ENCODE measurements at regions not wholly inside any gene's neighbourhood (a gene's known extent, or its start where the extent isn't known, plus 50 kb on each side); places are given as distances from the start of the nearest gene placed in this dataset.

DNA sequence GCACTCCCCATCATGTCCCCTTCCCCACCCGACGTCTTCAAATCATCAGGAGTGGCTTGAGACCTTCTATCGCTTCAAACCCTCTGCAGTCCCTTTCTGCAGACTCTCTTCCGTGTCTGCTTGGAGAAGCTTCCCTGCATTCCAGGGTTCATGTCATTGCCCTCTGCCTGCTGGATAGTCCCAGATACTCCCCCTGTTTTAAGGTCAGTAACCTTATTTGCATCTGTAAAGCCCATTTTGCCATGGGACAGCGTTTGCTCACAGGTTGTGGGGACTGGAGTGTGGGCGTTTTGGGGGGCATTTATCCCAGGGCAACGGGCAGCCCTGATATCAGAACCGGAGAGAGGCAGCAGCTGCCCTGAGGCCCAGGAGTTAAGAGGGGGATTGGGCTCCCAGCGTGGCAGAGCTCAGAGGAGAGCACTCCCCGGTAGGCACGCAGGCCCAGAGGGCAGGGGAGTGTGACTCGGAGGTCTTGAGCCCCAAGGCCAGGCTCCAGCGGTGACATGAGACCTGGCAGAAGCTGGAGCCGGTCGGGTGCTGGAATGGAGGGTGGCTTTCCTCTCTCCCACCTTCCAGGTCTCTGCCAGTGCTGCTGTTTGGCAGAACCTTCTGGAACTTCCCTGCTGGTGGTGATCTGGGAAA, 73.8 kb downstream of the RTP5 start:
- DNase-seq, result no peak

DNA sequence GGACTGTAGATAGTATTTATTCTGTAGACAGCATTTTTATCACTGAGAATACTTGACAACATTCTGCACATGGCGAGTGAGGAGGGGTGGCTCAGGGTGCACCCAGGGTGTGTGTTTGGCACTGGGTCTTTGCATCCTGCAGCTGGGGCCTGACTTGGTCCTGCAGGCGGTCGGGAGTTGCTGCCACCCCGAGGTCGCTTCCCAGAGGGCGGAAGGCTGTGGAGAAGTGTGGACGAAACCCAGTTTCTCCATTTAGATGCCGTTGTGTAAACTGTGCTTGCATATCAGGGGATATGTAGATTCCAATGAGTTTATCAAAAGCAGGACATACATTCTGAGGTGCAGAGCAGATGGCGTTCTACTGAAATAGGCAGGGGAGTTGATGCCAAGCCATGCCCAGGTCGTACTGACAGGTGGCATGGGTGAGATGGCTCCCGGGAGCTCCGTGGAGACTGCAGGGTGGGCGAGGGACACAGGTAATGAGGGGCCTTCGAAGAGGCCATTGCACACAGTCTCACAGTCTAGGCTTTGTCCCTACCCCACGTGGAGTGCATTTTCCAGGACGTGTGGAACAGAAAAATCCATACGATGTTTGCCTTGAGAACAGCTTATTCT, 74.5 kb downstream of the RTP5 start:
- no peak for DNase-seq

DNA sequence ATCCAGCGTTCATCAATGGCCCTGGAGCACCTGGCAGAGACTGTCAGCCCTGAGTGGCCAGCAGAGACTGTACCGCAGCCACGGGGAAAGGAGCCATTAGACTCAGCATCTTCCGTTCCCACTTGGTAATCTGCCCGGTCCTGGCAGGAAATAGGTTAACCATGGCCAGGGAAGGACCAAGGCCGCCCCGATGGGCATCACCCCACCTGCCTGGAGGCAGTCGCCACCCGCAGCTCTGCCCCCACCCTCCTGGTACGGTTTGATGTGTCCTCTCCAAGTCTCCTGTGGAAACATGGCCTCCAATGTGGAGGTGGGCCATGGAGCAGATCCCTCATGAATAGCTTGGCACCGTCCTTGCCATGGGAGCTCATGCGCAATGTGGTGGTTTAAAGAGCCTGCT, 75.3 kb downstream of the RTP5 start:
- no peak for DNase-seq

- no peak for DNase-seq
These were observed 75.8 kb downstream of the RTP5 start for GRCh38 chr2:241945311-241945710.

DNA sequence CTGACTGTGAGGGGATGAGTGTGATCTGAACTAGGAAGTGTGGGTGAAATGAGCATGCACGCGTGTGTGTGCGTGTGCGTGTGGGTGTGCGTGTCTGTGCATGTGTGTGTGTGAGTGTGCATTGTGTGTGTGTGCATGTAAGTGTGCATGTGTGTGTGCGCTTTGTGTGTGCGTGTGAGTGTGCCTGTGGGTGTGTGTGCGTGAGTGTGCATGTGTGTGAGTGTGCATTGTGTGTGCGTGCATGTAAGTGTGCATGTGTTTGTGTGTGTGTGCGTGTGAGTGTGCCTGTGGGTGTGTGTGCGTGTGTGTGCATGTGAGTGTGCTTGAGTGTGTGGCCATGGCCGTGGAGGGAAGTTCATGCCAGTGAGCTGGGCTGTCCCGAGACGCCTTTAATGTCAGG, 76.3 kb downstream of the RTP5 start:
- no peak for DNase-seq

GRCh38 chr2:241946306-241947003, 76.9 kb downstream of the RTP5 start:
- no peak for DNase-seq

GRCh38 chr2:241947004-241947350, 77.4 kb downstream of the RTP5 start:
- DNase-seq, result no peak

- no peak for DNase-seq
These were observed 77.9 kb downstream of the RTP5 start for GRCh38 chr2:241947401-241947800.

DNA sequence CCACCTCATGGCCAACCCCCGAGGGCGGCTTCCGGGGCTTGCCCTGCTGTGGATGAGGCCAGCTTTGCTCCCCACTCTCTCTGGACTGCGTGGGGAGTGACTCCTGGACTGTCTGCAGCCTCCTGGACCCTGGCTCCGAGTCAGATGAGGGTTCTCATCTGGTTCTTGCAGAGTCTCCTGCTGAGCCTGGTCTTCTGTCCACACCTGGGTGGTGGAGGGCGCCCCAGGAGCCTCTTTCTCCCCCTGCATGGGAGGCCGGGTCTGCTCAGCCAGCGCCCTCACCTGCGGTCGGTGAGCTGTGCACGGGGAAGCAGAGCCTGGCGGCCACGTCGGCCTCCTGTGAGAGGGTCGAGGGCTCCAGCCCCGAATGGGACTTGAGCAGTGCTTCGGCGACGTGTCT, 78.3 kb downstream of the RTP5 start:
- DNase-seq, result no peak

DNA sequence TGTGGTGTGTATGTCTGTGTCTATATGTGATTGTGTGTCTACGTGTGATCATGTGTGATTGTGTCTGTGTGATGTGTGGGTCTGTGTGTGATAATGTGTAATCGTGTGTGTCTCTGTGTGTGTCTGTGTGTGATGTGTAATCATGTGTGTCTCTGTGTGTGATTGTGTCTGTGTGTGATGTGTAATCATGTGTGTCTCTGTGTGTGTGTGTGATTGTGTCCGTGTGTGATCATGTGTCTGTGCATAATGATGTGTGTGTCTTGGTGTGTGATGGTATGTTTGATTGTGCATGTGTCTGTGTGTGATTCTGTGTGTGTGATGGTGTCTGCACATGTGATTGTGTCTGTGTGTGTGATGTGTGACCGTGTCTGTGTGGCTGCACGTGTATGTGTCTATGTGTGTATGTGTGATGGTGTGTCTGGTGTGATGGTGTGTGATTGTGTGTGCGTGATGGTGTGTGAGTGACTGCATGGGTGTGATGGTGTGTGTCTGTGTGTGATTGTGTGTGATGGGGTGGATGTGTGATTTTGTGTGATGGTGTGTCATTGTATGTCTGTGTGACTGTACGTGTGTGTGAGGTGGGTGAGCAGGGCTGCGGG, 78.9 kb downstream of the RTP5 start:
- DNase-seq, result no peak

GRCh38 chr2:241948901-241949735, 79.6 kb downstream of the RTP5 start:
- DNase-seq, result no peak

- no peak for DNase-seq
These were observed 80.3 kb downstream of the RTP5 start for GRCh38 chr2:241949736-241950412.

DNA sequence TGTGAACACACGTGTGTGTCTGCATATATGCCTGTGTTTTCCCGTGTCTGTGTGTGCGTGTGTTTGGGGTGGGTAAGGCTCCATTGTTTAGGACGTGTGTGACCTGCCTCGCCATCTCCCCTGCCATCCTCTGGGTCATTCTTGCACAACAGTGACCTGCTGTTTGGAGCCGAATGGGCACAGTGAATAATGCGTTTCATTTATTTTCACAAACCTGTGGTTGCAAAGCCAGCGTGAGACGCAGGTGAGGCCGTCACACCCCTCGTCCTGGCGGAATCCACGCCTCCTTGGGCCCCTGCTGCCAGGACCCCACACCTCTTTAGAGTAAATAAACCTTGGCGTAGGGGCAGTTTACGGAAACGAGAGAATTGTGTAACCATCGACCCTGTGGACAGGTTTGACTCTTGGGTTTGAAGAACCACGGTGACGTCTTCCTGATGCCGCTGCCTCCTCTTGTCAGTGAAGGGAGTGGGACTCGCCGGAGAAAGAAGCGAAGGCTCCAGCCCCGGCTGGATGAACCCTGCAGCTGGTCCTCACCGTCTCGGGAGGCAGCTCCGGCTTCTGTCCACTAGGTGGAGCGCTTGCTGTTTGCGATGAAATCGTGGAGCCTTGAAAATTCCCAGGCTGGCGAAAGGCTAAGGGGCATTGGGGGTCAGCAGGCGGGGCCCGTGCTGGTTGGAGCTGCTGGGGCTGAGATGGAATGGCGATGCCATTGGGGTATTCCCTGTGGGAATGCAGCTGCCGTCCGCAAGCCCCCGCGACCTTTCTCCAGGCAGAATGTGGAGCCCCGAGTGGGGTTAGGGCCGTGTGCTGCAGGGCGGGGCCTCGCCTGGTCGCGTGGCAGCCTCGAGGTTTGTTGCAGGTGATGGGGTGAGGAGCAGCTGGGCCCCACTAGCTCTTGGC, 81.1 kb downstream of the RTP5 start:
- peak in 1 of 2 donors; percentile 16 for DNase-seq

GRCh38 chr2:241951316-241951700, 81.8 kb downstream of the RTP5 start:
- no peak for DNase-seq

DNA sequence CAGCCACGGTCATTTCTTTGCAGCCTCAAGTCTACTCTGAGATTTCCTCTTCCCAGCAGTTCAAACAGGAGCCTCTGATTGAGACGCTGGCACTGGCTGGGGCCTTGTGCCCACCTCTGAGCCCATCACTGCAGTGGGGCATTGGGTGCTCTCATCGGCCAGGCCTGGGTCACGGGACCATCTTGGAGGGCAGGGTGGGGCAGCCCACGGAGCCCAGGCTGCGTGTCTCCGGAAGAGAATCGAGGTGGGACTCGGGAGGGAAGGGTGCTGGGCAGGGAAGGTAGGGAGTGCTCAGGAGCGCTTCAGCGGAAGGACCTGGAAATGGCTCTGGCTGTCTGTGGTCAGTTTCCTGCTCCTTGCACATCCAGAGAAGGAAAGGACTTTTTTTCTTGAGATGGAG, 82.4 kb downstream of the RTP5 start:
- no peak for DNase-seq

DNA sequence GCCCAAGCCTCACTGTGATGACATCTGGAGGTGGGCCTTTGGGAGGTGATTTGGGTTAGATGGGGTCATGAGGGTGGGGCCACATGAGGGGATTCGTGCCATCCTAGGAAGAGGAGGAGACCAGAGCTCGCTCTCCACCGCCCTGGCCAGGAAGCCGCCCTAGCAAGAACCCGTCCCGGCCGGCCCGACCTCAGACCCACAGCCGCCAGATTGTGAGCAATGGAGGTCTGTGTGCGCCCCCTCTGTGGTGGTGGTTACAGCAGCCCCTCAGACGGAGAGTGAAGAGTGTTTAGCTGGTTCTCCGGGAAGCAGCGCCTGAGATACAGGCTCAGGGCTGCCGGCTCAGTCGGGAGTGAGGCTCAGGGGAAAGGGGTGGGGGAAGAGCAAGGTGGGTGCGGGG, 83.3 kb downstream of the RTP5 start:
- no peak for DNase-seq

GRCh38 chr2:241953324-241953928, 83.9 kb downstream of the RTP5 start:
- no peak for DNase-seq

DNA sequence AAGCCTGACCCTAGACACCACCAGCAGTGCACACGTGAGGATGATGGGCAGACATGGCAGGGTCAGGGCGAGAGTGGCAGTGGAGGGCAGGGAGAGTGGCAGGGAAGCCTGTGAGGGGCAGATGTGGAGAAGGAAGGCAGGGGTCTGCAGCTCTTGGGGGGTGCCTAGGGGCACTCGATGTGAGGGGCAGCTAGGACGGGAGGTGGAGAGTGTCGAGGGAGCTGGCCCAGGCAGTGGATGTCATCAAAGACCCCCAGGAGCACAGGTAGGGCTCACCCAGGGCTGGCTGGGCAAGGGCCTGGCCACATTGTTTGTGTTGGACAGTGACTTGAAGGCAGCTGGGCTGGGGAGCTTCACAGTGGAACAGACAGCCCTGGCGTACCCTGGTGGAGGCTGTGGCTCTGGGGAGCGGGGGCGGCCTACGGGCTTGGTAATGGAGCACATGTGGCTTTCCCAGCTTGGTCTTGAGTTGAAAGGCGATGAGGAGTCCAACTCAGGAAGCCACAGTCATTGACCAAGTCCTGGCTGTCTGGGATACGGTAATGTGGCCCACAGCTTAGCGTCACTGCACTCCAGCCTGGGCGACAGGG, 87.1 kb downstream of the RTP5 start:
- DNase-seq, result no peak

GRCh38 chr2:241957276-241957675, 87.7 kb downstream of the RTP5 start:
- no peak for DNase-seq

- no peak for DNase-seq
These were observed 89.5 kb downstream of the RTP5 start for GRCh38 chr2:241958818-241959545.

All from bone marrow (tissue), 2 donors.